T-helper 1 cell treated with Interleukin-12 subunit alpha and Interleukin-12 subunit beta and Interleukin-4 antibody, amounts not matched to agents 30 μg/mL and 1 μg/mL, for 36 hours (primary cell): ENCODE measurements at regions not wholly inside any gene's neighbourhood (a gene's known extent, or its start where the extent isn't known, plus 50 kb on each side); places are given as distances from the start of the nearest gene placed in this dataset.

Experiments
- H3K27ac Mint-ChIP-seq: one replicate; pipeline ENCODE4 v1.8.0; 2021; ENCODE audit warnings: mild to moderate bottlenecking, mixed read lengths
- H3K27me3 Mint-ChIP-seq: one replicate; pipeline ENCODE4 v1.8.0; 2021; ENCODE audit warnings: low read depth, mixed read lengths
- H3K36me3 Mint-ChIP-seq: one replicate; pipeline ENCODE4 v1.8.0; 2021; ENCODE audit warnings: low read depth, mixed read lengths
- H3K4me1 Mint-ChIP-seq: one replicate; pipeline ENCODE4 v1.8.0; 2021; ENCODE audit warnings: low read depth, mixed read lengths
- H3K4me3 Mint-ChIP-seq: one replicate; pipeline ENCODE4 v1.8.0; 2021; ENCODE audit warnings: mild to moderate bottlenecking, moderate library complexity, mixed read lengths
- H3K9me3 Mint-ChIP-seq: one replicate; pipeline ENCODE4 v1.8.0; 2021; ENCODE audit warnings: mixed read lengths

- Mint-ChIP-seq H3K27me3 (no peaks in the 10 kb centered on the region), H3K4me3 (peak overlapping the region; percentile 14), H3K9me3 (no peaks in the 10 kb centered on the region), H3K4me1 (peaks cover 17% of the 10 kb centered on the region), H3K36me3 (peaks cover 2% of the 10 kb centered on the region), H3K27ac (no peak overlapping the region)
Observed at GRCh38 chr16:79716645-79717332, 116.3 kb upstream of the MAF start.

- Mint-ChIP-seq H3K27me3 (no peaks in the 10 kb centered on the region), H3K9me3 (no peaks in the 10 kb centered on the region), H3K4me1 (peaks cover 17% of the 10 kb centered on the region), H3K27ac (no peak overlapping the region), H3K36me3 (peaks cover 2% of the 10 kb centered on the region), H3K4me3 (no peak overlapping the region)
Observed at GRCh38 chr16:79715061-79715460, 114.5 kb upstream of the MAF start.

DNA sequence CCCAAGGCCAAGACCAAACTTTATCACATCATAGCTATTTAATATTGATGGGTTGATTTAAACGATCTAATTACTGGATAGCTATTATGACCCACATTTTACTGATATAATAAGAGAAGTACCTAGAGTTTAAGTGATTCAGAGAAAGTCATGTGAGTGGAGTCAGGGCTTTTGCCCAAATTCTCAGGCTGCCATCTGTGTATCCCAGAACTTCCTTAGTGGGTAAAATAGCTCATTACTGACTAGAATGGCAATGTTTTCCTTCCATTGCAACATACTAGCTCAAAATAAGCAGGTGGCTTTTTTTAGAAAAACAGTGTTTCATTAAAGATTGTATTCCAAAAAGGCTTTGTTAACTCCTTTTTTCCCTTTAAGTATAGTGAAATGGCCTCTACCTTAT is 113.9 kb upstream of the MAF start:
- Mint-ChIP-seq H3K9me3 (no peaks in the 10 kb centered on the region), H3K4me3 (peak overlapping the region; percentile 12), H3K27ac (no peak overlapping the region), H3K36me3 (peaks cover 2% of the 10 kb centered on the region), H3K4me1 (peaks cover 17% of the 10 kb centered on the region), H3K27me3 (no peaks in the 10 kb centered on the region)

GRCh38 chr16:79713609-79714309 is 113.2 kb upstream of the MAF start:
- no peaks in the 10 kb centered on the region for H3K9me3 Mint-ChIP-seq
- peaks cover 17% of the 10 kb centered on the region for H3K4me1 Mint-ChIP-seq
- no peaks in the 10 kb centered on the region for H3K27me3 Mint-ChIP-seq
- peak overlapping the region; percentile 36 for H3K4me3 Mint-ChIP-seq
- peak overlapping the region; percentile 28 for H3K27ac Mint-ChIP-seq
- no peaks in the 10 kb centered on the region for H3K36me3 Mint-ChIP-seq

DNA sequence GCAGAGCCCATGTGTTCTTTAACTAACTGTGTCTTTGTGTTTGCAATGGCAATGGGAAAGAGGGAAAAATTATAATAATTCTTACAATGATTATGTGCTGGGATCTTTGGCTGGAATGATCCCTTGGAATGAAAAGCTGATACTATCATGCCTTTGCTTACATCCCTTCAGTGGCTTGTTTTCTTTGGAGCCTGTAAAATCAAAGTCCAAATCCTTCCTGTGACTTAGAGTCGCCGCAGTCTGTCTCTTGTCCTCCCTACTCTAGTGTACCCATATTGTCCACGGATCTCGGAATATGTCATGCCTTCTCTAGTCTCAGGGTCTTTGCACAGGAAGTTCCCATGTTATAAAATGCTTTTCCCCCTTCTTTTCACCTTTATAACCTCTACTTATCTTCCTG is 111.7 kb upstream of the MAF start:
- no peak overlapping the region for H3K27ac Mint-ChIP-seq
- no peaks in the 10 kb centered on the region for H3K36me3 Mint-ChIP-seq
- no peak overlapping the region for H3K4me3 Mint-ChIP-seq
- H3K27me3 Mint-ChIP-seq, result no peaks in the 10 kb centered on the region
- H3K4me1 Mint-ChIP-seq, result peaks cover 13% of the 10 kb centered on the region
- no peaks in the 10 kb centered on the region for H3K9me3 Mint-ChIP-seq

DNA sequence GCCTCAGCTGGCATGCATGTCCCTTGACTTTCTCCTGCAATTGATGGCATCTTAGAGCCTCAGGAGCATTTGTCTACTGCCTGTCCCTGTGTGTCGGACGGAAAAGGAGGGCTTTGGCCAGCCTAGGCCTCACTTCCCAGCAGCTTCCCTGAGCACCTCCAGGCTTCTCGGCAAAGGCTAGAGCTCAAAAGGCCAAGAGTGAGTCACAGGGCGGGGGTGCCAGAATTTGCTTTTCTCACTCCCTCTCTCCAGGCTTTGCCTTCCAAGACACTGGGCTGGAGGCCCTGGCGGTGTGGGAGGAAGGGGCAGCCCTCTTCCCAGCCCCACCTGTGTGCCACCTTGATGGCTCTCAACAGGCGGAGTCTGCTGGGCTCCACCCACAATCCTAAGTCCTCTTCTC is 107.3 kb upstream of the MAF start:
- no peaks in the 10 kb centered on the region for H3K9me3 Mint-ChIP-seq
- H3K4me1 Mint-ChIP-seq, result no peaks in the 10 kb centered on the region
- no peaks in the 10 kb centered on the region for H3K36me3 Mint-ChIP-seq
- H3K27ac Mint-ChIP-seq, result no peak overlapping the region
- no peaks in the 10 kb centered on the region for H3K27me3 Mint-ChIP-seq
- no peak overlapping the region for H3K4me3 Mint-ChIP-seq

- Mint-ChIP-seq H3K9me3 (peaks cover 1% of the 10 kb centered on the region), H3K36me3 (no peaks in the 10 kb centered on the region), H3K4me3 (no peak overlapping the region), H3K4me1 (no peaks in the 10 kb centered on the region), H3K27ac (no peak overlapping the region), H3K27me3 (peaks cover 3% of the 10 kb centered on the region)
Observed at GRCh38 chr16:79703066-79703465, 102.5 kb upstream of the MAF start.

DNA sequence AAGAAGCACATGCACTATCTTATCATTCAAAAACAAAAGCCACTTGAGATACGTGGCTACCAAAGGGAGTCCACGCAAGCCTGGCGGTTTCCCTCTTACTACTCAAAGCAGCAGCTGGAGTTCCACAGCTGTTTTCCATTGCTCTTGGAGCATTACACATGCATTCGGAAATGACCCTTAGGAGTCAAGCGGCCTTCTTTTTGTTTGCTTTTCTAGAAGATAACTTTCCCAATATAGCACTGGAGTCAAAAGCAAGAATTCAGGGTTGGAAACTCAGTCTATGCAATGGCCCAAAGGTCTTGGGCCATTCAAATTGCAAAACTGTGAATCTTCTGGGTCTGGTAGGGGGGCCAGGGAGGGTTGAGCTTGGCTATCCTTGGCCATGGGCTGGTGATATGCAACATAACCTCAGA is 97.8 kb upstream of the MAF start:
- Mint-ChIP-seq H3K27me3 (peaks cover 10% of the 10 kb centered on the region), H3K27ac (no peak overlapping the region), H3K4me1 (peaks cover 4% of the 10 kb centered on the region), H3K4me3 (no peak overlapping the region), H3K36me3 (peaks cover 2% of the 10 kb centered on the region), H3K9me3 (peaks cover 21% of the 10 kb centered on the region)

GRCh38 chr16:79697562-79698112 is 97.1 kb upstream of the MAF start:
- peak overlapping the region; percentile 37 for H3K27ac Mint-ChIP-seq
- peaks cover 4% of the 10 kb centered on the region for H3K4me1 Mint-ChIP-seq
- peak overlapping the region; percentile 14 for H3K4me3 Mint-ChIP-seq
- H3K9me3 Mint-ChIP-seq, result peaks cover 23% of the 10 kb centered on the region
- peaks cover 10% of the 10 kb centered on the region for H3K27me3 Mint-ChIP-seq
- peaks cover 3% of the 10 kb centered on the region for H3K36me3 Mint-ChIP-seq

DNA sequence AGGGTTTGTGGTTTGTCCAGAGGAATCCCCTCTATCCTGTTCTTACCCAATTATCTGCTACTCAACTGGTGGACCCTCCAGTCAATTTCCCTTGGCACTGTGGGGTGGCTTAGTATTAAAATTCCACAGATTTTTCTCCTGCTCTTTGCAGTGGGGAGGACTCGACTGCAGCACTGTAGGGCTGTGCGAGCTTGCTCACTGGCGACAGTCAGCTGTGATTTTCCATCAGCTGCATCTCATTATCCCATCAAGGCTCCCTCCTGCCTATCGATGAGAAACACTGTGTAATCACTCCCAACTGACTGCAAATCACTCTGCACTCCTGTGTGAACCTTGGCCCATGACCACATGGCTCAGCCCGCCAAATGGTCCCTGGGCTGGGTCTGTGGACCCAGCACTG is 90.5 kb upstream of the MAF start:
- H3K4me1 Mint-ChIP-seq, result no peaks in the 10 kb centered on the region
- H3K4me3 Mint-ChIP-seq, result no peak overlapping the region
- H3K9me3 Mint-ChIP-seq, result peaks cover 16% of the 10 kb centered on the region
- no peak overlapping the region for H3K27ac Mint-ChIP-seq
- H3K27me3 Mint-ChIP-seq, result peaks cover 8% of the 10 kb centered on the region
- H3K36me3 Mint-ChIP-seq, result peaks cover 3% of the 10 kb centered on the region

- H3K9me3 Mint-ChIP-seq, result peaks cover 15% of the 10 kb centered on the region
- H3K4me1 Mint-ChIP-seq, result no peaks in the 10 kb centered on the region
- peaks cover 3% of the 10 kb centered on the region for H3K36me3 Mint-ChIP-seq
- no peak overlapping the region for H3K27ac Mint-ChIP-seq
- peaks cover 8% of the 10 kb centered on the region for H3K27me3 Mint-ChIP-seq
- H3K4me3 Mint-ChIP-seq, result no peak overlapping the region
Observed at GRCh38 chr16:79690159-79690558, 89.6 kb upstream of the MAF start.

- Mint-ChIP-seq H3K9me3 (no peaks in the 10 kb centered on the region), H3K4me3 (no peak overlapping the region), H3K4me1 (no peaks in the 10 kb centered on the region), H3K36me3 (no peaks in the 10 kb centered on the region), H3K27ac (no peak overlapping the region), H3K27me3 (peaks cover 8% of the 10 kb centered on the region)
Observed at GRCh38 chr16:79687249-79688130, 87.0 kb upstream of the MAF start.

- no peaks in the 10 kb centered on the region for H3K9me3 Mint-ChIP-seq
- no peak overlapping the region for H3K4me3 Mint-ChIP-seq
- H3K27me3 Mint-ChIP-seq, result peaks cover 8% of the 10 kb centered on the region
- H3K27ac Mint-ChIP-seq, result no peak overlapping the region
- H3K4me1 Mint-ChIP-seq, result no peaks in the 10 kb centered on the region
- no peaks in the 10 kb centered on the region for H3K36me3 Mint-ChIP-seq
Observed at GRCh38 chr16:79685871-79686270, 85.3 kb upstream of the MAF start.

DNA sequence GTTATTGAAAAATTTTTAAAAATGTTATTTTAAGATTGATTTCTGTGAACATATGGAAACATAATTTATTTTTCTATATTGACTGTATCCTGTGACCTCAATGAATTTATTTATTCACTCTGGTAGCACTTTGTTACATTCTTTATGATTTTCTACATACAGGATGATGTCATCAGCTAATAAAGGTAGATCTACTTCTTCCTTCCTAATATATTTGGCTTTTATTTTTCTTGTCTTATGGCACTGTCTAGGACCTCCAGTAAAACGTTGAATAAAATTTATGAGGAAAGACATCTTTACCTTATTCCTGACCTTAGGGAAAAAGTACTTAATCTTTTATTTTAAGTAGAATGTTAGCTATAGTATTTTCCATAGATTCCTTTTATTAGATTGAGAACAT is 78.8 kb upstream of the MAF start:
- H3K4me3 Mint-ChIP-seq, result no peak overlapping the region
- no peaks in the 10 kb centered on the region for H3K4me1 Mint-ChIP-seq

More for the DNA sequence above, 78.8 kb upstream of the MAF start:
- H3K9me3 Mint-ChIP-seq, result no peaks in the 10 kb centered on the region
- no peak overlapping the region for H3K27ac Mint-ChIP-seq
- no peaks in the 10 kb centered on the region for H3K36me3 Mint-ChIP-seq
- H3K27me3 Mint-ChIP-seq, result peaks cover 6% of the 10 kb centered on the region
